Nephron progenitor cell (in vitro differentiated cells): ENCODE measurements at regions not wholly inside any gene's neighbourhood (a gene's known extent, or its start where the extent isn't known, plus 50 kb on each side); places are given as distances from the start of the nearest gene placed in this dataset.

Experiments
- DNase-seq: peaks from one replicate; pipeline ENCODE4 v3.0.0; 2021
- H3K27ac Mint-ChIP-seq: 2 replicates; pipeline ENCODE4 v1.8.0; 2021; ENCODE audit warnings: mild to moderate bottlenecking, moderate library complexity, mixed read lengths
- H3K27me3 Mint-ChIP-seq: 2 replicates; pipeline ENCODE4 v1.8.0; 2021; ENCODE audit warnings: mild to moderate bottlenecking, low read depth, mixed read lengths; ENCODE audit not compliant: poor library complexity
- H3K36me3 Mint-ChIP-seq: 2 replicates; pipeline ENCODE4 v1.8.0; 2021; ENCODE audit warnings: low read depth, mixed read lengths
- H3K4me1 Mint-ChIP-seq: 2 replicates; pipeline ENCODE4 v1.8.0; 2021; ENCODE audit warnings: mixed read lengths
- H3K4me3 Mint-ChIP-seq: 2 replicates; pipeline ENCODE4 v1.8.0; 2021; ENCODE audit warnings: mild to moderate bottlenecking, moderate library complexity, mixed read lengths
- H3K9me3 Mint-ChIP-seq: 2 replicates; pipeline ENCODE4 v1.8.0; 2021; ENCODE audit warnings: mild to moderate bottlenecking, moderate library complexity, mixed read lengths
- TF ChIP-seq, protein P1 (sequence below): fragments of 200-600 bp; sonication (generic); IDR thresholded peaks from 2 replicates; pipeline ENCODE4 v1.5.0; 2021; ENCODE audit warnings: antibody characterized with exemption

DNA sequence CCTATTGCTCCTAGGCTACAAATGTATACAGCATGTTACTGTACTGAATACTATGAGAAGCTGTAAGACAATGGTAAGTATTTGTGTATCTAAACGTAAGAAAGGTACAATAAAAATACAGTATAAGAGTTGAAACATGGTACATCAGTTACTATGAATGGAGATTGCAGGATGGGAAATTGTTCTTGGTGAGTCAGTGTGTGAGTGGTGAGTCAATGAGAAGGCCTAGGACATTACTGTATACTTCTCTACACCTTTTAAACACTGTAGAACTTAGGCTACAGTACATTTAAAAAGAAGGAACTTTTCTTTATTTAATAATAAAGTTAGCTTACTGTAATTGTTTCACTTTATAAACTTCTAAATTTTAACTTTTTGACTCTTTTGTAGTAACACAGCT, 2603.2 kb downstream of the PCDH7 start:
- TF ChIP-seq, protein P1, sequence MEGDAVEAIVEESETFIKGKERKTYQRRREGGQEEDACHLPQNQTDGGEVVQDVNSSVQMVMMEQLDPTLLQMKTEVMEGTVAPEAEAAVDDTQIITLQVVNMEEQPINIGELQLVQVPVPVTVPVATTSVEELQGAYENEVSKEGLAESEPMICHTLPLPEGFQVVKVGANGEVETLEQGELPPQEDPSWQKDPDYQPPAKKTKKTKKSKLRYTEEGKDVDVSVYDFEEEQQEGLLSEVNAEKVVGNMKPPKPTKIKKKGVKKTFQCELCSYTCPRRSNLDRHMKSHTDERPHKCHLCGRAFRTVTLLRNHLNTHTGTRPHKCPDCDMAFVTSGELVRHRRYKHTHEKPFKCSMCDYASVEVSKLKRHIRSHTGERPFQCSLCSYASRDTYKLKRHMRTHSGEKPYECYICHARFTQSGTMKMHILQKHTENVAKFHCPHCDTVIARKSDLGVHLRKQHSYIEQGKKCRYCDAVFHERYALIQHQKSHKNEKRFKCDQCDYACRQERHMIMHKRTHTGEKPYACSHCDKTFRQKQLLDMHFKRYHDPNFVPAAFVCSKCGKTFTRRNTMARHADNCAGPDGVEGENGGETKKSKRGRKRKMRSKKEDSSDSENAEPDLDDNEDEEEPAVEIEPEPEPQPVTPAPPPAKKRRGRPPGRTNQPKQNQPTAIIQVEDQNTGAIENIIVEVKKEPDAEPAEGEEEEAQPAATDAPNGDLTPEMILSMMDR = no peak
- Mint-ChIP-seq H3K4me3 (no peak overlapping the region), H3K36me3 (no peaks in the 10 kb centered on the region), H3K27ac (no peak overlapping the region), H3K4me1 (no peaks in the 10 kb centered on the region), H3K27me3 (peaks cover 4% of the 10 kb centered on the region), H3K9me3 (peaks cover 12% of the 10 kb centered on the region)
- no peak for DNase-seq

DNA sequence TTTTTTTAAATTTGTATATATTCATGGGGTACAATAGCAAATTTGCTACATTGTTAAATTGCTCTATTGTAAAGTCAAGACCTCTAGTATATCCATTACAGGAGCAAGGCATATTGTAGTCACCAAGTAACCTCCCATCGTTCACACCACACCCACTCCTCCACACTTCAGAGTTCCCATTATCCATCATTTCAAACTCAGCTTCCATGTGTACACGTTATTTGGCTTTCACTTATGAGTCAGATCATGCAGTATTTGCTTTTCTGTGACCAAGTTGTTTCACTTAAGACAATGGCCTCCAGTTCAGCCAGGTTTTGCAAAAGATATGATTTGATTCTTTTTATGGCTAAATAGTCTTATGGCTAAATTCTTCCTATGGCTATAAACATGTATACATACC, 2614.2 kb downstream of the PCDH7 start:
- Mint-ChIP-seq H3K9me3 (peaks cover 50% of the 10 kb centered on the region), H3K4me3 (no peak overlapping the region), H3K4me1 (no peaks in the 10 kb centered on the region), H3K27ac (no peak overlapping the region), H3K36me3 (no peaks in the 10 kb centered on the region), H3K27me3 (no peaks in the 10 kb centered on the region)
- TF ChIP-seq, protein P1 = no peak
- no peak for DNase-seq

DNA sequence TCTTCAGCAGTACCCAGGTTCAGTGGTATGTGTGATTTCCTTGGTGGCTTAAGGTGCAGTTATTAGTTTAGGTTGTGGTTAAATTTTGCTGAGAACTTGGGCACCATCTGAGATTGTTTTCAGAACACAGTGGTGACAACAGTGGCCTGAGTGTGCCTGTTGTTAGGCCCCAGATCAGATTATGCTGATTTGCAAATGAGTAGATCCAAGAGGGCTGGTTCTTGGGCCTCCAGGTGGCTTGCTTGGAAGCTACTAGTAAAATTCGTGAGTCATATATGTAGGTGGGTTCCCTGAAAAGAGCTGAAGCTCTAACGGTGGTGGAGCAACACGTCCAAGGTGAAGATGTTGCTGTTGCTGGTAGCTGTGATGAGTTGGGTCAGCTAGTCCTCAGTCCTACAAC, 2619.6 kb downstream of the PCDH7 start:
- Mint-ChIP-seq H3K27me3 (no peaks in the 10 kb centered on the region), H3K4me1 (no peaks in the 10 kb centered on the region), H3K27ac (no peak overlapping the region), H3K9me3 (peaks cover 25% of the 10 kb centered on the region), H3K36me3 (no peaks in the 10 kb centered on the region), H3K4me3 (no peak overlapping the region)
- TF ChIP-seq, protein P1 = no peak
- DNase-seq = no peak

DNA sequence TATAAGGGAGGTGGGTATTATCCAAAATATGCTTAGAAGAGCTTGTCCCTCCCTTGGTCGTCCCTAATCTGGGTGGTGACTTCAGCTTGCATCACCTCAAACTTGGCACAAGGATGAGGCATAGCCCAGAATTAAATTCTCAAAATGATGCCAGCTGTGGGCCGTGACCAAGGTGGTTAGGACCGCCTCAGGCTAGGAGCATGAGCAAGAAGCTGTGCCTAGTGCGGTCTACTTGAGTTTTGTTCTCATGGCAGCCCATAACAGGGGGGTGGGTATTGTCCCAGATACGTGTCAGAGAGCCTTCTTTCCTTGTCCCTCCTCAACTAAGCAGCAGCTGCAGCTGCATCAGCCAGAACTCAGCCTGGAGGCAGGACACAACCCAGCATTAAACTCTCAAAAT, 2620.0 kb downstream of the PCDH7 start:
- H3K36me3 Mint-ChIP-seq = no peaks in the 10 kb centered on the region
- TF ChIP-seq, protein P1 = no peak
- H3K27ac Mint-ChIP-seq = no peak overlapping the region
- H3K9me3 Mint-ChIP-seq = peaks cover 25% of the 10 kb centered on the region
- no peaks in the 10 kb centered on the region for H3K4me1 Mint-ChIP-seq
- peaks cover under 1% of the 10 kb centered on the region for H3K27me3 Mint-ChIP-seq
- no peak overlapping the region for H3K4me3 Mint-ChIP-seq
- DNase-seq = no peak

DNA sequence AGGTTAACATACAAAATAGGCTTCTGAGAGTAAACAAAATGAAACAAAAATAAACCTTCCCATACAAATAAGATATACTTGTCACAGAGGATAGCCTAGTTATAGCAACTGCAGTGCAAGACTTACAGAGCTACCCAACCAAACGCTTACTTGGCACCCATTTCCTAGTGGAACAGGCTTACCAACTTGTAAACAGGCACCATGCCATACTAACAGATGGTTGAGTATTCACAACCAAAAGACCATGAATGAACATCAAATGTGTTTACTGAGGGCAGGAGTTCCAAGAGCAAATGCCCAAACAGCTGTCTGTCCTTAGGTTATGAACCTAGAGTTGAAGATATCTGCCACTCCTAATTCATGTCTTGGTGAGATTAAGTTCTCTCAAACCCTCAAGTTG, 2629.2 kb downstream of the PCDH7 start:
- H3K9me3 Mint-ChIP-seq = no peaks in the 10 kb centered on the region
- no peaks in the 10 kb centered on the region for H3K36me3 Mint-ChIP-seq
- H3K27ac Mint-ChIP-seq = no peak overlapping the region
- H3K27me3 Mint-ChIP-seq = peaks cover 3% of the 10 kb centered on the region
- H3K4me3 Mint-ChIP-seq = no peak overlapping the region
- DNase-seq = no peak
- TF ChIP-seq, protein P1 = no peak
- H3K4me1 Mint-ChIP-seq = no peaks in the 10 kb centered on the region

DNA sequence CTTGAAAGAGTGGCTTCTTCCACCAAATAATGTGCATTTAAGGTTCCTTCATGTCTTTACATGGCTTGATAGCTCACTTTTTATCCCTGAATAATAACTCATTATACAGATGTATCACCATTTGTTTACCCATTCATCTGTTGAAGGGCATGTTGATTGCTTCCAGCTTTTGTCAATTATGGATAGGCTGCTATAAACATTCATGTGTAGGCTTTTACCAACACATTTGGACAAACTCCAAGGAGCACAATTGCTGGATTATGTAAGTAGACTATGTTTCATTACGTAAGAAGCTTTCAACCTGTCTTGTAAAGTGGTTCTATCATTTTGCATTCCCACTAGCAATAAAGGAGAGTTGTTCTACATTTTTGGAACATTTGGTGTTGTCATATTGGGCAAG, 2637.0 kb downstream of the PCDH7 start:
- Mint-ChIP-seq H3K27me3 (no peaks in the 10 kb centered on the region), H3K36me3 (no peaks in the 10 kb centered on the region), H3K4me3 (no peak overlapping the region), H3K27ac (no peak overlapping the region), H3K9me3 (no peaks in the 10 kb centered on the region), H3K4me1 (no peaks in the 10 kb centered on the region)
- TF ChIP-seq, protein P1 = no peak
- DNase-seq = no peak
